Activated T-cell treated with anti-CD3 and anti-CD28 coated beads for 24 hours (primary cell): ENCODE measurements at regions not wholly inside any gene's neighbourhood (a gene's known extent, or its start where the extent isn't known, plus 50 kb on each side); places are given as distances from the start of the nearest gene placed in this dataset.
"Not testable (repeated sequence)": the region's sequence is repeated elsewhere in the genome, so short reads cannot be mapped to it uniquely, and the experiment has no call there.

Experiments
- DNase-seq: peaks from one replicate; pipeline ENCODE4 v3.0.0-alpha.2; 2020; ENCODE audit warnings: low read depth

DNA sequence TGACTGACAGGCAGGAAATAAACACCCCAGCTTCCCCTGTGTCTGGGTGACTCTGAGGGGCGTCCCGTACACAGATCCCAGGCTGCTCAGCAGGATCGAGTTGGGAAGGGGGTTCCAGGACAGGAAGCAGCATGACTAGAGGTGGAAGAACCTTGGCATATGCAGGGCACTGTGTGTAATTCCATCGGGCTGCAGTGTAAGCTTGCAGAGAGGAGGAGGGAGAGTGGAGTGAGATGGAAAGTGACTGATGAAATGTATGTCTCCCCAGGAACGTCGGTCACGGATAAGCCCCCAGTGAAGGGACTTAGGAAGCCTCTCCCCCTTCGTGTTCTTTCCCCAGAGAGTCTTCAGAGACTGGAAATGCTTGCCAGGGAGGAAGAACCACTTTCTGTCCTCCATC is 198.4 kb upstream of the SULF2 start:
- DNase-seq = not testable (repeated sequence)

DNA sequence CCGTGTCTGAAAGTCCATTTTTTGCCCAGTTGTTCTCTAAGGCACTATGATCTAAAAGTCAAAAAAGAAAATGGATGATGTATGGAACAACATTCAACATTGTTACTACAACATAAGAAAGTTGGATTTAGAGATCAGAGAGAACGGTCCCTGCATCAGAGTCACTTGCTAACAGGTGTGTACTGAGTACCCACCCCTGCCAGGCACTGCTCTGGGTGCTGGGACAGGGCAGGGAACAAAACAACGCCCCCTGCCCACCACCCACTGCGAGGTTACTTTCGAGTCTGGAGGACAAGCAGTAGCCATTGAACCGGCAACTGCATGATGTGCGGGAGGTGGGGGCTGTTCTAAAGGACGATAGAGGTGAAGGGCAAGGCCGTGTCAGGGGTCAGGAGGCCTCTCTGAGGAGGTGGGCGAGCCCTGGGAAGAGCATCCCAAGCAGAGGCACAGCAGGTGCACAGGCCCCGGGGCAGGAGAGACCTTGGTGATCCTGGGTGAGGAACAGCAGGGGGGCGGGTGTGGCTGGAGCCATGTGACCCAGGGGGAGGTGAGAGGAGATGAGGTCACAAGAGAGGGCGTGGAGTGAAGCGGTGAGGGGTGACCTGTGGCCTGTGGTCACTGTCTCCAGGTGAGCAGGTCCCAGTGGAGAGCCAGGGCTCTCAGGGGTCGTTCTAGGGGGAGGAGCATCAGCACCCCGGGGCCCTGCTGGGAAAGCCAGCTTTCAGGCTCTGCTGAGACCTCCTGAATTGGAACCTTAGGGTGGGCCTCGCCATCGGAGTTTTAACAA is 197.5 kb upstream of the SULF2 start:
- DNase-seq = no peak

DNA sequence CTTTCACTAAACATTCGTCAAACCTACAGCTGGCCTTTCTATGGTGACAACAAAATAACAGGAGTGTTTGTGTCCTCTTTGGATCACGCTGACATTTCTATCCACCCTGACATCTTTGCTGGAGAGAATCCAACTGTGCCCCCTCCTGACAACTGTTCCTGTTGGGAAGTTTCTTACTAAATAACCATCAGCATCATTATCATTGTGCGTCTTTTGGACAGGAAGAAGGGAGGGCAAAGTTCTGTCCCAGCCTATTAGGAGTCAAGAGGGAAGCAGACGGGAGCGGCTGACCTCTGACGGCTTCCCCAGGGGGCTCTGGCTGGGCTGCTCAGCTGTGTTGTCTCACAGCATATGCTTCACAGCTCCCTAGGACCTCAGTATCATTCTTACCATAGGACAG is 195.9 kb upstream of the SULF2 start:
- DNase-seq = no peak

DNA sequence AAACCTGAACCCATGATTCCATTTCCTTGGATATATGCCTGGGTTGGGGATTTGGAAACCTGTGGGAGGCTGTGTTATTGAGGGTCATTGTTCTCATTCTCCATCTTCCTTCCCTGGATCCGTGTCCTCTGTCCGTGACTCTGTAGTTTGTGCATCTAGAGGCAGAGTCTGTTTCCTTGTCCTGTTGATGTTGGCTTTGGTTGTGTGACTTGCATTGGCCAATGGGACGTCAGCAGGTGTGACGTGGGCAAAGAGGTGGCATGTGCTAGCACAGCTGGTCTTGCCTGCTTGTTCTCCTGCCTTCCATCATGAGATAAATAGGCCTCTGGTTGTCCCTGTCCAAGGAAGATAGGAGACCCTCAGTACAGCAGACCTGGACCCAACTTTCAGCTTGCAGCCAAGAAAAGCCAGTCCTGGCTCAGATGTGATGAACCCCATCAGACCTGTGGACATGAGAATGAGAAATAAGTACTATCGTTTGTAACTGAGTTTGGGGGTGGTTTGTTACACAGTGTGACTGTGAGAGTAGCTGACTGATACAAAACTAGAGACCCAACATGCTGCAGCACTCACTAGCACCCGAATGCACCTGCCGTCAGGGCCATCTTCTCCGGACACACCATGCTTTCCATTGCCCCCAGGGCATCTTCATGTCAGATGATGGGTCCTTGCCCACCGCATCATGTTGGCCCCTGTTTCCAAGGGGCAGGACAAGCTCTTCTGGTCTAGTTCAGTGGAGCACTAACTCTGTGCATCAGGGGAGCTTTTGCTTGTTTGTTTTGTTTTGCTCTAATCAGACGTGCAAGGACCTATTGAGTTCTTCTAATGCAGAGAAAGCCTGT is 195.3 kb upstream of the SULF2 start:
- DNase-seq = no peak

DNA sequence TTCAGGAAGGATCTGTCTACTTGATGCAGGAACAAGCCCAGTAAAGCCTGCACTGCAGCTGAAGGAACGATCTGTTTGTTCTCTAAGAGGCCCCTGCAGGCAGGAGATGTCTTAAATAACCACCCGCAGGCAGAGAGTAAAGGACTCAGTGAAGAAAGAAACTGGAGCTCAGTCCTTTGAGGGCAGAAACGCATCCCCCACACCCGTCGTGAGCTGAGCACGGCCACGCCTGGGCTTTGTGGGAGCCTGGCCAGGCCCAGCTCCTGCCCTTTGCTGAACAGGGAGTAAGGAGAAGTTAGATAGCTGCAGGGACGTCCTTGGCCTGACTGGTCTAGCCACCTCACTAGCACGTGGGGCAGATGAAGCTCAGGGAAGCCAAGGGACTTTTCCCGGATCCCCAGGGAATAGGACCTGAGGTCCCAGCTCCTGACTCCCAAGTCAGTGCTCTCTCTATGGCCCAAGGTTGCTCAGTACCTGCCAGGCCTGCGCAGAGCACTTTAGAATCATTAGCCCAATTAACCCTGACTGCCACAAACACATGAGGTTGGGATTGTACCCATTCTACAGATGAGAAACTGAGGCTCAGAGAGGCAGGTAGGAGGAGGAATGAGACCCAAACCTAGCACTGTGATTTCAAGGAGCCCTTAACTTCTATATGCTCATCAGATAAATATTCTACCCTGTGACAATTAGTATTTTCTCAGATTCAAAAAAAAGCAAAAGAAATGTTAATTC is 194.2 kb upstream of the SULF2 start:
- DNase-seq = not testable (repeated sequence)

DNA sequence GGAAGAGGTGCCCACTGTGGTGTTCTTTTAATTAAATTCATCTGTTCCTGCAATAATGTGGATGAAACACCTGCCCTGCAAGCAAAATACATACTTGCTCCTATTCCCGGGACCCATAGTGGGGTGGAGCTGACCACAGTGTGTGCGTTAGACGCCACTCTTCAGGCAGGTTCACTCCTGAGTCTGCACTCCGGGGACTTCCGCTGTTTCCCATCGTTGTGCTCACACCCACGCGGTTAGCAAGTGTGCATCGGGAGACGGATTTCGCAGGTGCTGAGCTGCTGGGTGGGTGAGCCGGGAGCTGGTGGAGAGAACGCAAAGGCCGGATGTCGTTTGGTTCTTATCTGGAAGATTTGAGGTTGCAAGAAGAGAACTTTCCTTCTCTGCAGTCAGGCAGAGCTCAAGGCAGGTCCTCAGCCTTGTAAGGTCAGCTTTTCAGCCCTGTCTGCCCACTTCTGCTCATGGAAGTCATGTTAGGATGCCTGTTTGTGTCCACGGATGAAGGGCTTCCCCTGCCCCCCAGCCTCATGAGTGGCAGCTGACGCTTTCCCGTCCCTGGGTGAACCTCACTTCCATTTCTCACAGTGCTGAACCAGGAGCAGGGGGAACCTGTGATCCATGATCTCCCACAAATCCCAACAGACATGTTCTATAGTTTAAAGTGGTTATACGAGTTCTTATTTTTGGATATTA is 193.3 kb upstream of the SULF2 start:
- not testable (repeated sequence) for DNase-seq

DNA sequence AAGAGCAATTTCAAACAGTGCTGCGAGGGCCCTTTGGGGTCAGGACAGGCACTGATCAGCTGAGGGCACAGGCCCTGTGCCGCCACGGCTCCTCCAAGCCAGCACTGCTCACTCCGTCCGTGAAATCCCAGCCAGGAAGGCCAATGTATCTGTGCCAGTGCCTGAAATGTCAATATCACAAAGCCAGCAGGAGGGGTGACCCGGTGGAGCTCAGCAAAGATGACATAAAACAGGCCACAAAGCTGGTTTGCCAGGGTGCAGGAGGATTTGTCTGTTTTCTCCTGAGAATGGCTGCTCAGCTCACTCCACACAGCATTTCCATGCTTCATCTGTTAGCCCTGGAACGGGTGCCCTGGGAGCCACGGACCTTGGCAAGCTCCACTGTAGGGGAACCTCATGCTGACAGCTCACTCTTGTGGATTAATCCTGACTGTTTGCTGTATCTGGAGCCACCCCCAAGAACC is 192.5 kb upstream of the SULF2 start:
- not testable (repeated sequence) for DNase-seq

DNA sequence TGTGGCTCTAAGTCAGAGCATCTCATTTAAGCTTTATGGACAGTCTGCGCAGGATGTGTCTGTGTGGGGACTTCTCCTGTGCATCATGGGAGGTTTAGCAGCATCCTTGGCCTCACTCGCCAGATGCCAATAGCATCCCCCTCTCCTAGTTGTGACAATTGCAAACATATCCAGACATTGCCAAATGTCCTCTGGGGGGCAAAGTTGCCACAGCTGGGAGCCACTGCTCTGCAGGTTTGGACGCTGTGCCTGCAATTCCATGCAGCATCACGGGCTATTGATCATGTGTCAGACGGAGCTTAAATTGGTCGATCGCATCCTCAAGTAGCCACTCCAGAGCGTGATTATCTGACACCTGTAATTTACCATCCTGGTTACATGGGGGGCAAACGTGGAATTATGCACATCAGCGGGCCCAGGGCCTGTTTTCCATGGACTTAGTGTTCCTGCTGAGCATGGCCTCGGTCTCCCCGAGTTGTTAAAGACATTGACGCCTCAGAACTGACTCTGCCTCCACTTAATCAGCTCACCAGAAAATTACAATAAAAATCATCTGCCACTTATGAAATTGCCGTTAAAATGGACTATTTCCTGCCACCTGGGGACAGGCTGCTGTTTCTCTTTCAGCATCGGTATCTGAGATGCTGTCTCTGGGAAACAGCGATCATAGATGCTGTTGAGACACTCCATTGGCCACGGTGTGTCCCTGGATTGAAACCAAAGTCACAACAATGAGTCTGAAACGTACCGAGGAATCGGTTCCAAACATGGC is 191.9 kb upstream of the SULF2 start:
- DNase-seq = not testable (repeated sequence)

DNA sequence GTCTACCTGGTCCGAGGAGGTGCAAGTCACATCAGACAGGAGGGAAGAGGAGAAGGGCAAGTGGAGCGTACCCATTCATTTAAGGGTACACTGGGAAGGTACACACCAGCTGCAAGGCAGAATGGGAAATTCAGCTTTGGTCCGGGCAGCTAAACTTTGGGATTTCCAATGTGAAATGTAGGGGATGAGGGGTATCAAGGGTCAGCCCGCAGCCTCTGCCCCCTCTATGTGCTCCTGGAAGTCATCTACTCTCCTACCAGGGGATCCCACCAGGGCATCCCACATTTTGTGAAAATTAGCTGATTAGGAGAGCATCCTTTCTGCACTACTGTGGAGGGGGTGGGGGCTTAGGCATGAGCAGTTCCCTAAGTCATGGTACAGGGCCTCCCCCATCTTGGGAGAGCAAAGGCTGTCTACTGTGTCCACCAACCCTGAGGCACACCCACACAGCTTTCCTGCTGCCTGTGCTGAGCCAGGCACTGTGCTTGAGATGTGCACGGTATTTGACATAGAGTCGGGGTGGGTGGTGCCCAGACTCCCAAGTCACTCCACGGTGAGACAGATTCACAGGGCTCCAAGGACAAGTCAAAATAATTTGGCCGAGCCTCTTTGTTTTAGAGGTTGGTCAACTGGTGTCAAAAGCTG is 189.1 kb upstream of the SULF2 start:
- no peak for DNase-seq

DNA sequence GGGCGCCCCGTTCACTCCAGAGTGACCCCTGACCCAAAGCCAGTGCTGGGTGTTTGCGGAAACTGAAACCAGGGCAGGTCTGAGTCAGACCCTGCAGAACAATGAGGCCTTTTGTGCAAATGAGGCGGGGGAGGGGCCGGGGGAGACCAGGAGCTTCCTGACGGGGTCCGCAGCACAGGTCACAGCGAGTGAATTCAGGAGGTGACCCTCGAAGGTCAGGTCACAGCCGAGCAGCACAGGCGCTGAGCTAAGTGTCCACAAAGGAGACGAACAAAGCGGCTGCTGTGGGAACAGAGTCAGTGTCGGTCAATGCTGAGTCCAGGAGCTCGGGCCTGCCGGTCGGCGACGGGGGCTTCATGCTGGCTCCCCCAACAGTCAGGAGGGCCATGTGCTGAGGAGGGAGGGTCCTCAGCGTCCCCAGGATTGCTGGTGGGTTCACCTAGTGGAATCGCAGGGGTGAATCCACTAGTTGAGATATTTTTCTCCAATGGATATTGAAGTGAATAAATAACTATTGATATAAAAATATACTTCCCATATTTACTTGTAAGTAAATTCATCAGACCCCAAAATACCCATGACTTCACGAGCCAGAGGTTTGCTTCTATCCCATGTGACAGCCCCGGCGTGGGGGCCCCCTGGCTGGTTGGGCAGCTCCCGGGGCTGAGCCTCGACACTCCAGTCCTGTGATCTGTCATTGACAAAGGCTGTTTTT is 188.4 kb upstream of the SULF2 start:
- no peak for DNase-seq

DNA sequence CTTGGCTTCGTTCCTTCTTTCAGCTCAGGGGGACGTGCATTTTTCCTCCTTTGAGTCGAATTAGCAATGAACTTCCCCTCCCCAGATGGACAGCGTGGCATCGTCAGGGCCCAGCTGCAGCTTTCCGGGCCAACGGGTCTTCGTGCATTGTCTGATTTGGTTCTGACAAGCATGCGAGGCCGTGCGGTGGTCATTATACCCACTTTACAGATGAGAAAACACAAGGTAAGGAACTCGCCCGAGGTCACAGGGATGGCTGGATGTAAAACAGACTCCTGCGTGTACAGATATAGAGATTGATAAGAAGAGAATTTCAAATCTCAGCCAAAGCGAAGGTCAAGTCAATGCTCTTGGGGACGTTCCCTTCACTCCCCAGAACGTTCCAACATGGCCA is 187.6 kb upstream of the SULF2 start:
- no peak for DNase-seq

DNA sequence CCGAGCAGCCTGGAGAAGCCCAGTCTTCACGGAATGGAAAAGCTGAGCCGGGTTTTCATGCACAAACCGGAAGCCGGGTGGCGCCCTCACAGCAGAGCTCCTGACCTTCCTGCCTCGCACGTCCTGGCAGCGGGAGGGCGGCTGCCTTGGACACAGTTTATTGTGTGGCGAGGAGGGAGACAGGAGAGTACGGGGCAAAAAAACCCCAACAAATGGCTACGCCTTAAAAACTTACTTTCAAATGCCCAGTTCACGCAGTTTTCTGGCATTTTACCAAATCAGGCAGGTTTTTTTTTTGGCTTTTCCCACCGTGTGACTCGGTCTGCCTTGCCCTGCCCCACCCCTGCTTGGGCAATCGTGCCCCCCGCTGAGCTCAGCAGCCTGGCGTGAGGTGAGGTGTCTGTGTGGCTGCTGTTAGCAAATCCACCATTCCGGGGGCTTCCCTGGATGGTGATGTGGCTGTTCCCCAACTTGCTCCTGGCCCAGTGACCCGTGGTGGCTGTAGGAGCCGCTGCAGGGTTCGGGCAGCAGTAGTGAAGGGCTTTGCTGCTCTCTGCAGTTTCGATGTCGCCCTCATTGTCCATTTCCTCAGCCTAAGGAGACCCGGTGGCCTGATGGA is 187.1 kb upstream of the SULF2 start:
- not testable (repeated sequence) for DNase-seq

DNA sequence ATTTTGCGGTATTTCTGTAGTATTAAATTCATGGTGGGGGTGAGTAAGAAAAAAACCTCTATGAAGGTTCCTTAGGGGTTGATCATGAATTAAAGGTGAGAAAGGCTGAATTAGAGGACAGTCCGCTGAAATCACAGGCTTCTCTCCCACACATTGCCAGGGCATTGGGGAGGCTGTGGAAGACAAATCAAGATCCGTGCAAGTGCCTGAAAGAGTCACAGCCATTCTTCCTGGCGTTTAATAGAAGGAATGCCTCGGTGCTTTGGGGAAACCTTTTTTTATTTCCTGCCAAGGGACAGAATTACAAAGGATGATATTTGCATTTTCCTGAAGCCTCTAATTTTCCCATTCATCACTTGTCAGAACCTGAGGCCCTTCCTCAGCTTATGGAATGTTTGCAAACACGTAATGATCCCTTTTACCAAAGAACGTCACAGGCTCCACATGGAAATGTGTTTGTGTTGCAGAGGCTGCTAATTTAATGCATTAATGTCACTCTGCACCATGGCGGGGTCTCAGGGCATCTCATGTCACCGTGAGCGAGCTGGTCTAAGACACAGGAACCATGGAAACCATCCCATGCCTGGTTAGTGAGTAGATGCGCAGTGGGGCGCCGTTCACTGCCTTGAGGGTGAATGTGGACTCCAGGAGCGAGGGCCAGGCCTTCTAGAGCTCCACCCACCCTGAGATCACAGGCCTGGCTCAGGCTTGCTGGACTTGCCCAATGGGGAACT is 185.9 kb upstream of the SULF2 start:
- no peak for DNase-seq

DNA sequence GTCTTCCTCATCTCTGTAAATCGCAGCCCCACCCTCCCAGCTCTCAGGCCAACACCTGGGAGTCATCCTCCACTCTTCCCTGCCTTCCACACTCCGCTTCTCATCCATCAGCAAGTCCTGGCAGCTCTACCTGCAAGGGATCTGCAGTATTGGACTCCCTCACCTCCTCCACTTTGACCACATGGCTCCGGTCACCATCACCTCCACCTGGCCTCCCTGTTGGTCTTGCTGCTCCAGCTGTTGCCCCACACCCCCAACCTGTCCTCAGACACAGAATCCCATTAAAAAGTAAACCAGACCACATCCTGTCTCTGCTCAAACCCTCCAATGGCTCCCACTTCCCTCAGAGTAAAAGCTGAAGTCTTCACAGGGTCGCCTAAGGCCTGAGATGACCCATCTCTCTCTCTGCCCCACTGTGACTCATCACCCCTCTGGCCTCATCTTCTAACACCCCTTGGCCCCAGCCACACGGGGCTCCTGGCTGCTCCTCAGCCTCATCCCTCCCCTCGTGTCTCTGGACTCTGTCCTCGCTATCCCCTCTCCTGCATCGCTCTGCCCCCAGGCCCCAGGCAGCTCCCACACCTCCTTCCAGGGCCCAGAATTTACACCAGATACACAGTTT is 185.1 kb upstream of the SULF2 start:
- no peak for DNase-seq

DNA sequence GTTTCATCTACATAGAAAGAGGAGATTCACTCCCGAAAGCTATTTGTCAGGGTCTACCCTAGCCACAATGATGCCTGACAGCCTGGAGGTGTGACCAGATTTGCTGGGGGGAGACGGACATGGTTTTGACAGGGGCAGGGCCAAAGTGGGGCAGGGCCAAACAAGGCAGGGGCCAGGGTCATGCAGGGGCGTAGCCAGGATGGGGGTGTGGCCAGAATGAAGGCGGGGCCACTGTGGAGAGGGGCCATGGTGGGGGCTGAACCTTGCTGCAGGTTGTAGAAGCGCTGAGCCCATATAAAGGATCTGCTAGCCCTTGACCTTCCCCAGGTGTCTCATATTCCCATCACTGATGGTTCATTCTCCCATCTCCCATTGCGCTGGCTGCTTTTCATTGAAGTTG is 184.1 kb upstream of the SULF2 start:
- no peak for DNase-seq

DNA sequence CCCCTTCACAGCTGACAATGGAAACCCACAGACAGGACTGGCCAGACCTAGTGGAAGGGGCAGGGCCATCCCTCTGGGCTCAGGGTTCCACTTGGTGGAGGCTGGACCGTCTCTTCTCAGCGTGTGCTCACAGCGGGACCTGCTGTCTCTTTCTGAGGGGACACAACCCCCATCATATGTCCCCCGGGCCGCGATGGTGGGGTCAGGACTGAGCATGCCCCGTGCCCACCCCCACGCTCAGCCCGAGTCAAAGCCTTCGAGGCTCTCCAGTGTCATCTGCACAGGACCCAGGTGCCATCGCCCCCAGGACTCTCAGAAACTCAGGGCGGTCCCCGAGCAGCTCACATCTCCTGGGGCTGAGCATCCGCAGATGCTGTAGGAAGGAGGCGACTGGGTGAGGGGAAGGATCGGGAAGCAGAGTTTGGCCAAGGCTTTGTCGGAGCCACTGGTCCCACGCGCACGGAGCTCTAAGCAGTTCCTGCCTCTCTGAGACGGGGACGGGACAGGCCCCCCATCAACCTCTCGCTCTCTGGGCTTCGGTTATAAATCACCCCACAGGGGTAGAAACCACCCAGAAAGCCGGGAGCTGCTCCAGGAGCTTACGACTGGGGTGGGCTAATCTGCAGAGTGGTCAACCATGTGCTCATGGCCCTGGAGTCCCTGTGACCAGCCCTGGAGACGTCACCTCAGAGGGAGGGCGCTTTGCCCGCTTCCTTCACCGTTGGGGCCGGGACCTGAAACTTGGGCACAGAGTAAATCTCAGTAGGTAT is 183.4 kb upstream of the SULF2 start:
- DNase-seq = no peak

DNA sequence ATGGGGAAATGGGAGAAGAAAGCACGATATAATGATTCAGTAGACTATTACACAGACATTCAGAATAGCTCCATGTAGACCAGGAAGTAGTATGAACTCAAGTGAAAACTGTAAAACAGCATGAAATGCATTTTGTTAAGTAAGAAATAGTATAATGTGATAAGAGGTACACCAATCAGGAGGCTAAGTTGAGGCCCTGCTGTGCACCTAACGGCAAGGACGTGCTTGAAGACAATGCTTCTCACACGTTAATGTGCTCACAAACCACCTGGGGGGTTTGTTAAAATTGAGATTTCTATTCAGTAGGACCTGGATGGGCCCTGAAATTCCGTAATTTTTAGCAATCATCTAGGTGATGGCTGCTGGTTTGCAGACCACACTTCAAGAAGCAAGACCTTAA is 178.9 kb upstream of the SULF2 start:
- no peak for DNase-seq

DNA sequence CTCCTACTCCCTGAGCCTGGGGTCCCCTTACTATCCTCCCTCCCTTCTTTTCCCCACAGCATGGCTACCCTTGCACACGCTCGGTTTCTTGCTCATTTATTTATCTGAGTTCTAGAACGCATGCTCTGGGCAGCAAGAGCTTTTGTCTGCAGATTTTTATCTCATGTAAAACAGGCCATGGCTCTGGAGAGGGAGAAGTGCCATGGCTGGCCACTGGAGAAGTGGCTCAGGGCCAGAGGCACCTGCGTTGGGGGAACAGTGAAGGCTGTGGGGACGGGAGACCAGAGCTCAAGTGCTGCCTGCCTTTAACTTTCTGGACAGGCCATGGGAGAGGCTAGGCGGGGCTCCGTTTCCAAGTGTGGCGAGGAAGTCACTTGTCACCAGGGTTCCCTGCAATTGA is 177.7 kb upstream of the SULF2 start:
- DNase-seq = no peak
